SU-DHL-6 (cell line): ENCODE measurements at regions not wholly inside any gene's neighbourhood (a gene's known extent, or its start where the extent isn't known, plus 50 kb on each side); places are given as distances from the start of the nearest gene placed in this dataset.

Source experiments
- CTCF ChIP-seq: fragments of 200-600 bp; sonication (generic); IDR thresholded peaks from one replicate; pipeline ENCODE4 v1.5.1; 2017; ENCODE audit warnings: antibody characterized with exemption, mild to moderate bottlenecking, low read length, moderate library complexity; ENCODE audit not compliant: insufficient read depth, poor library complexity, severe bottlenecking
- EZH2phosphoT487 ChIP-seq: fragments of 200-600 bp; sonication (generic), shearing (Covaris generic); conservative IDR thresholded peaks from 2 replicates; pipeline ENCODE4 v1.6.1; 2018; ENCODE audit warnings: mild to moderate bottlenecking, antibody characterized with exemption, low read length, moderate library complexity, mixed read lengths

- TF ChIP-seq CTCF (no peak), EZH2phosphoT487 (no peak)
These were observed 324.9 kb upstream of the ZNF507 start for GRCh38 chr19:32020538-32020937.
